Neural crest cell (in vitro differentiated cells): ENCODE measurements at regions not wholly inside any gene's neighbourhood (a gene's known extent, or its start where the extent isn't known, plus 50 kb on each side); places are given as distances from the start of the nearest gene placed in this dataset.

Source experiments
- DNase-seq: peaks from one replicate; pipeline ENCODE4 v3.0.0; 2021; ENCODE audit warnings: low read depth, mixed read lengths, low spot score
- H3K27ac Mint-ChIP-seq: one replicate; pipeline ENCODE4 v1.8.0; 2021; ENCODE audit warnings: mild to moderate bottlenecking, mixed read lengths; ENCODE audit not compliant: unreplicated experiment
- H3K27me3 Mint-ChIP-seq: 2 replicates; pipeline ENCODE4 v1.8.0; 2021; ENCODE audit warnings: low read depth, mild to moderate bottlenecking, mixed read lengths
- H3K36me3 Mint-ChIP-seq: 2 replicates; pipeline ENCODE4 v1.8.0; 2021; ENCODE audit warnings: low read depth, mild to moderate bottlenecking, mixed read lengths
- H3K4me1 Mint-ChIP-seq: 2 replicates; pipeline ENCODE4 v1.8.0; 2021; ENCODE audit warnings: mixed read lengths
- H3K4me3 Mint-ChIP-seq: one replicate; pipeline ENCODE4 v1.8.0; 2021; ENCODE audit warnings: mild to moderate bottlenecking, mixed read lengths
- H3K9me3 Mint-ChIP-seq: 2 replicates; pipeline ENCODE4 v1.8.0; 2021; ENCODE audit warnings: mixed read lengths
- TF ChIP-seq, protein P1 (sequence below): fragments of 200-600 bp; sonication (generic); conservative IDR thresholded peaks from 2 replicates; pipeline ENCODE4 v1.5.0; 2021; ENCODE audit warnings: antibody characterized with exemption, mild to moderate bottlenecking

DNA sequence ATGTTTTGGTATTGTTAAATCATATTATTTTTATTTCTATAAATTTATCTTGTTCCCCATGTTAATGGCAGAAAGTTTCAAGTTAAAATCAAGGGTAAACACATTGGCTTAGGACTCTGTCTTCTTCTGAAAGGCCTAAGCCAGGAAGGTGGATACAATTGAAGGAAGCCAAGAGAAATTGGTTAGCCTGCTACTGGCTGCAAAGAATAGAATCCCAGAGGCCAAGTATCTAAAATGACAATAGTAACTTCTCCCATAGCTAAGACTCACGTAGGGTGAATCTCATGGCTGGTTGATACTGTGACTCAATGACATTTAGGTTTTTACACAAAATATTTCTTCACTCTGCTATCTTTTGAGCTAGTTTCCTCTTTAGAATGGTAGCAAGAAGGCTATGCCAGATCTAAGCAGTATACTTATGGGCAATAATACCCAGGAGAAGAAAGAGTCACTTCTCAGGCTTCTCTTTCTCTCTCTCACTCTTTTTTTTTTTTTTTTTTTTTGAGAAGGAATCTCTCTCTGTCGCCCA, 621.5 kb upstream of the TBL1XR1 start:
- Mint-ChIP-seq H3K4me1 (peaks cover 23% of the 10 kb centered on the region), H3K36me3 (no peaks in the 10 kb centered on the region), H3K27me3 (no peaks in the 10 kb centered on the region)

DNA sequence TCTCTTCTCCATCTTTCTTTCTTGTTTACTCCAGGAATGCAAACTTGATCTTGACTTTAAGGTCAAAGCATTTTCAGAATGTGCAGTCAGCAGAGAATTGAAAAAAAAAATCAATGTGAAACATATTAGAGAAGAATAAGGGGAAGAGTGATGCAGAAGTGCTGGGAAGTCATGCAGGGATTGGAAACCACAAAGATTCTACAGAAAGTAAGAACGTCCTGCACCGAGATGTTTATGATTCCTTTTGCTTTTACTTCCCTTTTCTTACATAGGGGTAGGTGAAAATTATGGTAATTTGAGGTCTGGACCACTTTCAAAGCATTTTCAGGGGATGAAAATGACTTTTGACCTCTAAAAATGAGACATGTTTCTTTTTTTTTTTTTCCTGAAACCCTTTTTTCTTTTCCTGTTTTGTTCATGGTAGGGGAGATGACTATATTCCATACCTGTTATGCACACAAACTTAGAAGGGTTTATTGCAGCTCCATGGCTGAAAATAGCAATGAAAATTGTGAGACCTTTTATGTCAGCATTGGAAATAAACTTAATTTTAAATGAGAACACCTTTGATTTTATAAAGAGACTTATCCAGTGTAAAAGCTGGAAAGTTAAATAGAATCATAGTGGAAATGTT, 623.5 kb upstream of the TBL1XR1 start:
- Mint-ChIP-seq H3K4me3 (no peak overlapping the region), H3K36me3 (no peaks in the 10 kb centered on the region), H3K4me1 (peaks cover 36% of the 10 kb centered on the region), H3K27ac (no peak overlapping the region), H3K27me3 (no peaks in the 10 kb centered on the region), H3K9me3 (no peaks in the 10 kb centered on the region)
- TF ChIP-seq, protein P1, sequence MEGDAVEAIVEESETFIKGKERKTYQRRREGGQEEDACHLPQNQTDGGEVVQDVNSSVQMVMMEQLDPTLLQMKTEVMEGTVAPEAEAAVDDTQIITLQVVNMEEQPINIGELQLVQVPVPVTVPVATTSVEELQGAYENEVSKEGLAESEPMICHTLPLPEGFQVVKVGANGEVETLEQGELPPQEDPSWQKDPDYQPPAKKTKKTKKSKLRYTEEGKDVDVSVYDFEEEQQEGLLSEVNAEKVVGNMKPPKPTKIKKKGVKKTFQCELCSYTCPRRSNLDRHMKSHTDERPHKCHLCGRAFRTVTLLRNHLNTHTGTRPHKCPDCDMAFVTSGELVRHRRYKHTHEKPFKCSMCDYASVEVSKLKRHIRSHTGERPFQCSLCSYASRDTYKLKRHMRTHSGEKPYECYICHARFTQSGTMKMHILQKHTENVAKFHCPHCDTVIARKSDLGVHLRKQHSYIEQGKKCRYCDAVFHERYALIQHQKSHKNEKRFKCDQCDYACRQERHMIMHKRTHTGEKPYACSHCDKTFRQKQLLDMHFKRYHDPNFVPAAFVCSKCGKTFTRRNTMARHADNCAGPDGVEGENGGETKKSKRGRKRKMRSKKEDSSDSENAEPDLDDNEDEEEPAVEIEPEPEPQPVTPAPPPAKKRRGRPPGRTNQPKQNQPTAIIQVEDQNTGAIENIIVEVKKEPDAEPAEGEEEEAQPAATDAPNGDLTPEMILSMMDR, result no peak
- DNase-seq, result no peak

More for the DNA sequence above, 621.5 kb upstream of the TBL1XR1 start:
- TF ChIP-seq, protein P1, result no peak
- Mint-ChIP-seq H3K9me3 (no peaks in the 10 kb centered on the region), H3K27ac (no peak overlapping the region), H3K4me3 (no peak overlapping the region)
- DNase-seq, result no peak

DNA sequence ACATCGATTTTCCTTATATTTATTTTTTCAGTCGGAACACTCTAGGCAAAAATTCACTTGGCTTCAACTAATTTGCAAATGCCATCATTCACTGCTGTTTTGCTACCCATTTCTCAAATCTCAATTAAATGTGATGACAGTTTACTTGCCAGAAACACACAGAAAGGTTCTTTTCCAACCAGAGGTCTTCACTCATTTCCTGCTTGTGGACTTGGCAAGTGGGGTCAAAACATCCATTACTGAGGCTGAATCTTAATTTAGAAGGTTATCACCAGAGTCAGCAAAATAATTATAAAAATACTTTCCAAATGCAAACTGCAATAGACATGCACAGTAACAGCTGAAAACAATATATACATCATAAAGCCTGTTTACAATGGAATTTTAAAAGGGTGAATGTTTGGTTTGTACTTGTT, 625.4 kb upstream of the TBL1XR1 start:
- H3K4me3 Mint-ChIP-seq, result no peak overlapping the region
- H3K4me1 Mint-ChIP-seq, result peaks cover 38% of the 10 kb centered on the region
- H3K27ac Mint-ChIP-seq, result no peak overlapping the region
- no peaks in the 10 kb centered on the region for H3K27me3 Mint-ChIP-seq
- H3K36me3 Mint-ChIP-seq, result no peaks in the 10 kb centered on the region
- TF ChIP-seq, protein P1, result no peak
- H3K9me3 Mint-ChIP-seq, result no peaks in the 10 kb centered on the region
- no peak for DNase-seq

DNA sequence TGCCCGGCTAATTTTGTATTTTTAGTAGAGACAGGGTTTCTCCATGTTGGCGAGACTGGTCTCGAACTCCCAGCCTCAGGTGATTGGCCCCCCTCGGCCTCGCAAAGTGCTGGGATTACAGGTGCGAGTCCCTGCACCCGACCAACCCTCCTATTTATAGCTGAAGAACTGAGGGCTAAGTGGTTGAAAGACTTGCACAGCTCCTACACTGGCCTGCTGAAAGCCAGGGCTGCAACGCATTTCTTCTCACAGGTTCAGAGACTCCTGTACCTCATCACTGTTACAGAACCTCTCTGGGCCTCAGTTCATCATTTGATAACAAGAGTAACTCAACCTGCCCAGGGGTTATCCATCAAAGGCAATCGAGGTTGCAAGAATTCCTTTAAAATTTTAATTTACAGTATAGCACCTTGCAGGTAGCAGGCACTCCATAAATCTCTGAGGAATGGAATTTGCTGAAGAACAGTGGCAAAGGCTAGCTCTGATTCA, 626.5 kb upstream of the TBL1XR1 start:
- TF ChIP-seq, protein P1, result no peak
- Mint-ChIP-seq H3K4me3 (no peak overlapping the region), H3K36me3 (no peaks in the 10 kb centered on the region), H3K4me1 (peaks cover 31% of the 10 kb centered on the region), H3K9me3 (no peaks in the 10 kb centered on the region), H3K27me3 (no peaks in the 10 kb centered on the region), H3K27ac (no peak overlapping the region)
- no peak for DNase-seq

DNA sequence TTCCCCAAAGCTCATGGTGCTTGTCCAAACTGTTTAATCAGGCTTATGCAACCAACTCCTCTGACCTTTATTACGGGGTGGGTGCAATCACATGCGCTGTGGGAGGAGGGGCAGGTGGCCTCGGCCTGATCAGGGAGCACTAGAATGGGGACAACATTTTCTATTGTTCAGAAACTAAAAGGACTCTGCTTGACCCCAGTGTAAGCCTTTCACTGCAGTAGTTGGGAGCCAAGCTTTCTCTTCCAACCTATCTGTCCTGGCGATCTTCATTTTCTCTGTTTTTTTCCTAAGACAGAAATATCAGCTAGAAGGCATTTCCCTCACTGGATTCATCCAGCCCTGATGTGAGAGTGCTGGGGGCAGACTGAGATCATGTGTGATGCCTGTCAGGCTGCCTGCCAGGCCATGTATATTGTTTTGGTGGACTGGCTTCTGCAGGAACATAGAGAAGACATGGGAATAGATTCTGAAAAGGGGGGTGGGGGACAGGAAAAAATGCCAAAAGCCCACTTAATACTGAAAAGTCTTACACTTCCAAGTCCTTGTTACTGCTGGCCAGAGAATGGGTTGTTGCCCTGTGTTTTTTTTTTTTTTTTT, 627.0 kb upstream of the TBL1XR1 start:
- Mint-ChIP-seq H3K36me3 (no peaks in the 10 kb centered on the region), H3K27ac (peak overlapping the region; percentile 46), H3K4me3 (no peak overlapping the region), H3K9me3 (no peaks in the 10 kb centered on the region), H3K27me3 (no peaks in the 10 kb centered on the region), H3K4me1 (peaks cover 31% of the 10 kb centered on the region)
- TF ChIP-seq, protein P1, result no peak
- DNase-seq, result no peak
